Stomach (tissue), 4 donors: ENCODE measurements at regions not wholly inside any gene's neighbourhood (a gene's known extent, or its start where the extent isn't known, plus 50 kb on each side); places are given as distances from the start of the nearest gene placed in this dataset.

Experiments used
- POLR2AphosphoS5 ChIP-seq, 3 donors: sonication (generic); formaldehyde crosslinking; IDR thresholded peaks; one replicate each; pipeline ENCODE4 v1.6.1; 2016; ENCODE audit warnings: antibody characterized with exemption in 3 of 3
- TF ChIP-seq, protein P1 (sequence below), 7 experiments: fragments of 450-650 bp in 4 of 7; fragments of 200-600 bp in 3 of 7; sonication (generic) in 3 of 7; IDR thresholded peaks; one replicate each; pipeline ENCODE4 v1.5.1; 2016 to 2019; ENCODE audit warnings: antibody characterized with exemption in 7 of 7, control low read depth in 2 of 7, mild to moderate bottlenecking in 1 of 7

GRCh38 chr5:125491986-125492492, 745.6 kb upstream of the ZNF608 start:
- TF ChIP-seq, protein P1, sequence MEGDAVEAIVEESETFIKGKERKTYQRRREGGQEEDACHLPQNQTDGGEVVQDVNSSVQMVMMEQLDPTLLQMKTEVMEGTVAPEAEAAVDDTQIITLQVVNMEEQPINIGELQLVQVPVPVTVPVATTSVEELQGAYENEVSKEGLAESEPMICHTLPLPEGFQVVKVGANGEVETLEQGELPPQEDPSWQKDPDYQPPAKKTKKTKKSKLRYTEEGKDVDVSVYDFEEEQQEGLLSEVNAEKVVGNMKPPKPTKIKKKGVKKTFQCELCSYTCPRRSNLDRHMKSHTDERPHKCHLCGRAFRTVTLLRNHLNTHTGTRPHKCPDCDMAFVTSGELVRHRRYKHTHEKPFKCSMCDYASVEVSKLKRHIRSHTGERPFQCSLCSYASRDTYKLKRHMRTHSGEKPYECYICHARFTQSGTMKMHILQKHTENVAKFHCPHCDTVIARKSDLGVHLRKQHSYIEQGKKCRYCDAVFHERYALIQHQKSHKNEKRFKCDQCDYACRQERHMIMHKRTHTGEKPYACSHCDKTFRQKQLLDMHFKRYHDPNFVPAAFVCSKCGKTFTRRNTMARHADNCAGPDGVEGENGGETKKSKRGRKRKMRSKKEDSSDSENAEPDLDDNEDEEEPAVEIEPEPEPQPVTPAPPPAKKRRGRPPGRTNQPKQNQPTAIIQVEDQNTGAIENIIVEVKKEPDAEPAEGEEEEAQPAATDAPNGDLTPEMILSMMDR (IDR thresholded peaks at IDR 0.05), result no peak
- TF ChIP-seq POLR2AphosphoS5 (IDR thresholded peaks at IDR 0.05), result no peak
